GM13977 (cell line): ENCODE measurements at regions not wholly inside any gene's neighbourhood (a gene's known extent, or its start where the extent isn't known, plus 50 kb on each side); places are given as distances from the start of the nearest gene placed in this dataset.

Source experiments
- DNase-seq: peaks from one replicate; pipeline ENCODE4 v3.0.0; 2012; ENCODE audit warnings: low spot score
- in situ Hi-C: fragments of 300-500 bp; cut with MboI; formaldehyde crosslinking; loops from one replicate; pipeline ENCODE4 v1.12.0; 2022; ENCODE audit warnings: low sequenced_read_pairs, low pct_unique_long_range_greater_than_20kb, mixed read lengths, inconsistent platforms; ENCODE audit not compliant: unreplicated experiment
- TF ChIP-seq, protein P1 (sequence below): IDR thresholded peaks from 2 replicates; pipeline ENCODE4 v1.5.1; 2012; ENCODE audit warnings: mild to moderate bottlenecking, control low read depth; ENCODE audit not compliant: insufficient read depth; ENCODE audit errors: extremely low read depth, missing control alignments

- in situ Hi-C loops: no loop called here
- DNase-seq: no peak
- TF ChIP-seq, protein P1, sequence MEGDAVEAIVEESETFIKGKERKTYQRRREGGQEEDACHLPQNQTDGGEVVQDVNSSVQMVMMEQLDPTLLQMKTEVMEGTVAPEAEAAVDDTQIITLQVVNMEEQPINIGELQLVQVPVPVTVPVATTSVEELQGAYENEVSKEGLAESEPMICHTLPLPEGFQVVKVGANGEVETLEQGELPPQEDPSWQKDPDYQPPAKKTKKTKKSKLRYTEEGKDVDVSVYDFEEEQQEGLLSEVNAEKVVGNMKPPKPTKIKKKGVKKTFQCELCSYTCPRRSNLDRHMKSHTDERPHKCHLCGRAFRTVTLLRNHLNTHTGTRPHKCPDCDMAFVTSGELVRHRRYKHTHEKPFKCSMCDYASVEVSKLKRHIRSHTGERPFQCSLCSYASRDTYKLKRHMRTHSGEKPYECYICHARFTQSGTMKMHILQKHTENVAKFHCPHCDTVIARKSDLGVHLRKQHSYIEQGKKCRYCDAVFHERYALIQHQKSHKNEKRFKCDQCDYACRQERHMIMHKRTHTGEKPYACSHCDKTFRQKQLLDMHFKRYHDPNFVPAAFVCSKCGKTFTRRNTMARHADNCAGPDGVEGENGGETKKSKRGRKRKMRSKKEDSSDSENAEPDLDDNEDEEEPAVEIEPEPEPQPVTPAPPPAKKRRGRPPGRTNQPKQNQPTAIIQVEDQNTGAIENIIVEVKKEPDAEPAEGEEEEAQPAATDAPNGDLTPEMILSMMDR: no peak
Observed at GRCh38 chr1:29436181-29436785, 200.0 kb downstream of the PTPRU start.

DNA sequence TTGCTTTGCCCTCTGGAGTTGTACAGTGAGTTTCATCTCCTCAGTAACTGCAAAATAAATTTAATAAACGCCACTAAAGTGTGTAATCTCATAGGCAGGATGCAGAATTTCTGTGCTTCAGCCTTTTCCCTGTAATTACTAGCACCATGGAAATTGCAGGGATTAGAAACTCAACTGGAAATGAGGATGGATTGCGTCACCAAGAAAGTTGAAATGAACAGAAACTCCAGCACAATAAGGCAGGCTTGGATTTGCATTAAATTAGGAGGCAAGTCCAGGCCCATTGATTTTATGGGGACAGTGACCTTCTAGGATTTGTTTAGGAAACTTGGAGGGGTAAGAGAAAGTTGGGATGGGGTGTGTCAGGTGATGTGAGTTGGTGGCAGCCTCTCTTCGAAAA lies 197.5 kb downstream of the PTPRU start:
- in situ Hi-C loops: no loop called here
- TF ChIP-seq, protein P1: no peak
- no peak for DNase-seq

DNA sequence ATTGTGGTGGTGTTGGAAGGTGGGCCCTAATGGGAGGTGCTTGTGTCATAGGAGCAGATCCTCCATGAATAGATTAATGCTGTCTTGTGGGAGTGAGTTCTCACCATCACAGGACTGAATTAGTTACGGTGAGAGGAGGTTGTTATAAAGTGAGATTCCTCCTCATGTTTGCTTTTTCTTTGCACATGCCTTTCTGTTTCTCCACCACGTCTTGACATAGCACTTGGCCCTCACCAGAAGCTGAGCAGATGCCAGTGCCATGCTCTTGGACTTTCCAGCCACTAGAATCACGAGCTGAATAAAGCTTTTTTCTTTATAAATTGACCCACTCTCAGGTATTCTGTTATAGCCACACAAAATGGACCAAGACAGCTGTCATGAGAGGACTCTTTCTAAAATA lies 194.8 kb downstream of the PTPRU start:
- TF ChIP-seq, protein P1: no peak
- no peak for DNase-seq
- in situ Hi-C loops: no loop called here

GRCh38 chr1:29429656-29430055 lies 193.3 kb downstream of the PTPRU start:
- in situ Hi-C loops: no loop called here
- no peak for DNase-seq
- TF ChIP-seq, protein P1: no peak

- DNase-seq: no peak
- in situ Hi-C loops: no loop called here
- TF ChIP-seq, protein P1: no peak
Observed at GRCh38 chr1:29428997-29429396, 192.7 kb downstream of the PTPRU start.

- in situ Hi-C loops: no loop called here
- no peak for DNase-seq
- TF ChIP-seq, protein P1: no peak
Observed at GRCh38 chr1:29428280-29428615, 191.9 kb downstream of the PTPRU start.
